T-helper 1 cell (primary cell): ENCODE measurements at regions not wholly inside any gene's neighbourhood (a gene's known extent, or its start where the extent isn't known, plus 50 kb on each side); places are given as distances from the start of the nearest gene placed in this dataset.
A peak's percentile ranks its signal among the peaks of the same experiment; 100 is the strongest.

Experiments
- DNase-seq, 5 donors: peaks; one replicate each; pipeline ENCODE4 v3.0.0-alpha.2; 2012 to 2020

DNA sequence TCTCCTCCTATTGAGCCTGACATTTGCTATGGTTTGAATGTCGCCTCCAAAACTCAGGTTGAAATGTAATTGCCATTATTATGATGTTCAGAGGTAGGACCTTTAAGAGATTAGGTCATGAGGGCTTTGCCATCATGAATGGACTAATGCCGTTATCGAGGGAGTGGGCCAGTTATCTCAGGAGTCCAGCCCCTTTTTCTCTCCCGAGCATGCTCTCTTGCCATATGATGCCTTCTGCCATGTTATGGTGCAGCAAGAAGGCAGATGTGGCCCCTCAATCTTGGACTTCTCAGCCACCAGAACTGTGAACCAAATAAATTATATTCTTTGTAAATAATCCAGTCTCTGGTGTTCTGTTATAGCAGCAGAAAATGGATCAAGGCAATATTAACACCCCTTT lies 323.5 kb downstream of the RRAGC start:
- no peak for DNase-seq

DNA sequence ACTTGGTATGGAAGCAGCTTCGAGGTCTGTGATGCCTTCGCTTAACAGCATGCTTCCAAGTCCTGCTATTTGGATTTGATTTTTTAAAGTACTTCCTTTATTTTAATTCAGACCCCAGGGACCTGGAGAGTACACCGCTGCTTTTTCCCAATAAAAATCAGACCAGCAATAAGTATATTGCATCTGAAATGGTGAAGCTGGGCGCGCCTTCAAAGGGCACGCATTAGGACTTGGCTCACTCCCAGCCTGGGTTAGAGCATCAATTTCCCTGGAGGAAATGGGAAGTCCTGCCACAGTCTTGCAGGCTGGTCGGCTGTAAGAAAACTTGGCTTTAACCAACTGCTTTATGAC lies 325.1 kb downstream of the RRAGC start:
- no peak for DNase-seq

DNA sequence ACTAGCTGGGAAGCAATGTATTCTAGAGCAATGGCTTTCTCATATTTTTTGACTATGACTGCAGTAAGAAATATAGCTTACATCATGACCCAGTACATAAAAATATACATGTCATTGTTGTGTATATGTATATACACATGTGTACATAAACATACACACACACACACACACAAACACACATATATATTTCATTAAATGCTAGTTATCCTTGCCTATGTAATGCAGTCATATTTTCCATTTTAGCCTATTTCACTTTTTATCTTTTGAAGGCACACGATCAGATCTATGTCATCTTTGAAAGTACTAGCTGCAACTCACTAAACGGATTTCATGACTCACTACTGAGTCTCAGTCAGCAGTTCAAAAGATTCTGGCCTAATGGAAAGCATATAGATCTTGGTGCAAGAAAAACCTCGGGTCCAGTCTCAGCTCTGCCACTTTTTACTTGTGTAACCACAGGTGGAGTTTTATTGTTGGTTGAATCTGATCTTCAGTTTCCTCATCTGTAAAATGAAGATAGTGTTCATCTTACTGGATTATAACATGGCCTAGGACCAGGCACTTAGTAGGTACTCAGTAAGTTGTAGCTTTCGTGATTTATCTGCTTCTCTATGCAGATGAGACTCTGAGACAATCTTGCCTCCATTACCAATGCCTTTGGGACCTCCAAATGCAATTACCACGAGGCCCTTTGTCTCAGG lies 325.6 kb downstream of the RRAGC start:
- DNase-seq: peak in 1 of 5 donors; percentile 23

DNA sequence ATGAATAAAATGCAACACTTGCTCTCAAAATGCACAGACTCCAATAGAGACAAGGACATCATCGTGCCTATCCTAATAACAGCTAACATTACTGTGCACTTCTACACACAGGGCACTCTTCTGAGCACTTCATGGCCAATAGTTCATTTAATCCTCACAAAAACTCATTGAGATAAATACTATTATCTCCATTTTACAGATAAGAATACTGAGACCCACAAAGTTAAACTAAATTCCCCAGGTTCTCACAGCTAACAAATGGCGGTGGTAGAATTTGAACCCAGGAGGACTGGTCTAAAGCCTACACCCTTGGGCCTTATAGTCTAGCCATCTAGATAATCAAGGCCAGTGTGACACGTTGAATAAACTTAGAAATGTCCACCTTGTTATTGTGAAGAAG lies 328.6 kb downstream of the RRAGC start:
- no peak for DNase-seq

DNA sequence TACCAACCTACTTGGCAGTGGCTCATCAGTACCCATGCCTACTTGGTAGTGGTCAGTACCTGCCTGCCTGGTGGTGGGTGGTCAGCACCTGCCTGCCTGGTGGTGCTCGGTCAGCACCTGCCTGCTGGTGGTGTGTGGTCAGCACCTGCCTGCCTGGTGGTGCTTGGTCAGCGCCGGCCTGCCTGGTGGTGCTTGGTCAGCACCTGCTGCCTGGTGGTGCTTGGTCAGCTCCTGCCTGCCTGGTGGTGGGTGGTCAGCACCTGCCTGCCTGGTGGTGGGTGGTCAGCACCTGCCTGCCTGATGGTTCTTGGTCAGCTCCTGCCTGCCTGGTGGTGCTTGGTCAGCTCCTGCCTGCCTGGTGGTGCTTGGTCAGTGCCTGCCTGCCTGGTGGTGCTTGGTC lies 329.6 kb downstream of the RRAGC start:
- no peak for DNase-seq

DNA sequence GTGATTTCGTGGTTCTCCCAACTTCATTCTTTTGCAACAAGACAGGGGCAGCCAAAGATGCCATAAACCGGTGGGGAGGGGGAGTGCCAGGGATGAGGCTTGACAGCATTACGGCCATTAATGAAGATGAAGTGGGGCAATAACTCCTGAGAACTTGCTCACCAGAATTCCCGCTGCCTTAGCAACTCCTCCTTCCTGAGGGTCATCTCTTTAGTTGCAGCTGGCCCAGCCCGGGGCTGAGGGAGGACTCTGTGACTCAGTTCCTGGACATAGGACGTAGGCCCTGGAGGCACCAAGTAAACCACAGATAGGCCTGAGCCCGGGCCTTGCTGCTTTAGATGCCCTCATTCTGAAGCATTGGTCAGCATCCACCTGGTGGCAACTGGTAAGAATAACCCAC lies 330.2 kb downstream of the RRAGC start:
- no peak for DNase-seq

DNA sequence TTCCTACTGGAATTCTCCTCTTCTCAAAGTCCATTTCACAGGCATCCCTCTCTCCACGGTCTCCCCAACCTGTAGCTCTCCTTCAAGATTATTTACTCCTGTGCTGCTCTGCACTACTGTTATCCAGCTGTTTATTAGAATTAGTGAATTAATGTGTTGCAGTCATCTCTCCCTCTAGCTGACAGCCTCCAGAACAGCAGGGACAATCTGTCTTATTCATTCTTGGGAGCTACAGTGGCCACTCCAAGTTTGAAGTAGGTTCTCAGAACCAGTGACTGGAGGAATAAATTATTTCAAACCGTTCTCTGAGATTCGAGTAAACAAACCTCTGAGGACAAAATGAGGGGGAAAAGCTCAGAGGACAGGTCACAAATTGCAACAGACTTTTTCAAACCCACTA lies 330.9 kb downstream of the RRAGC start:
- DNase-seq: no peak

DNA sequence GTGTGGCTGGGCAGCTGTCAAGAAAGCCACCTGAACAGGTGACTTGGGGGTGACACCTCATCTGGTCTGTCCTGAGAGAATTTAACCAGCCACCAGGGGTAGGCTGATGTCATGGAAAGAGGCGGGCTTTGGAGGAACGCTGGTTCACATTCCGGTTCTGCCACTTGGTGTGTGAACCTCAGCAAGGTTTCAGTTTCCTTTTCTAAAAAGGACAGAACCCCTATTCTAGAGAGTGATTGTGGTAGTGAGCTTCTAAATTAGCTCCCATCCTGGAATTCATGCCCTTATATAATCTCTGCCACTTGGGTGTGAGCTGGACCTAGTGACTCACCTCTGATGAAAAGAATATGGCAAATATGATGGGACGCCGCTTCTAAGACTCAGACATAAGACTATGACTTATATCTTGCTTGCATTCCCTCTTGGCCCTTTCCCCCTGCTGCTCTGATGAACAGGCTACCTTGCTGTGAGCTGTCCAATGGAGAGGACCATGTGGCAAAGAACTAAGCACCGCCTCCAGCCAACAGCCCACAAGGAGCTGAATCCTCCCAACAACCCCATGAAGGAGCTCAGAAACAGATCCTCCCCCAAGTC lies 332.1 kb downstream of the RRAGC start:
- DNase-seq: peak in 4 of 5 donors; percentile 25 to 77 (median 29)

DNA sequence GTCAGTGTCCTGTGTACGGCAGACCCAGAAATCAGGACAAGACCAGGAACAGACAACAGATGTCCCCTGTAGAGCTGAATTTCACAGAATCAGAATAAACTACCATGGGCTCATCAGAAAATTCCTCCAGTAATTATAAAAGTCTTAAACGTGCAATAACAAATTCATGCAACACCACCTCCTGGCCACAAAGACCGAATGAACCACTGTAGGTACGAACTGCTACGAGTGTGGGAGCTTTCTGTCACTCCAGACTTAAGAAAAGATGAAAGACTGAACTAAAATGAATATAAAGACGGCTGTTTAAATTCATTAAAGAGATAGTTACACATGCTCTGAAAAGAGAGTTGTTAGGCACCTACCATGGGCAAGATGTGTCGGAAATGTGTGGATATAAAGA lies 333.5 kb downstream of the RRAGC start:
- DNase-seq: no peak

DNA sequence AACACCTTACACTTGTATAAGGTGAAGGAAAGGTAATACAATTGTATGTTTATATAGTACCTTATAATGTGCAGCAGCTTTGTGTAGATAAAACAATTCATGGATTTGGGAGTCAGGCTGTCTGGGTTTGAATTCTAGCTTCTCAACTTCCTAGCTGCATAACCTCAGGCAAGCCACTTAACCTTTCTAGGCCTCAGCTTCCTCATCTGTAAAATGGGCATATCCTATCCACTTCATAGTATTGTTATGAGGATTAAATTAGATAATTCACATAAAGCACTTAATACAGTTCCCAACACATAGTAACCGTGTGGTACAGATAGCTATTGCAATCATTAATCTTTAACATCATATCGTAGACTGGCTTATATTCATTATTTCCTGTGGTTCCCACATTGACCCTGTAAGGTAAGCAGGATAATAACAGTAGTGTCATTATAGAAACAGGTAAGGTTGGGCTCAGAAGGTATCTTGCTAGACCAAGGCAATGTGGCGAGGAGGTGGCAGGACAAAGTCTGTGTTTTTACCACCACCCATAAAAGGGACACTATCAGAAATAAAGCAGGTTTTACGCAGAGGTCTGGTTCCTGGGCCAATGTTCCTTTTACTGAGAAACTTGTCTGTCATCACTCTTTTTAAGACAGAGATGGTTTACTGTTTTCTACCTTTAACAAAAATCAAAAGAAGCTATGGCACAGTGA lies 334.1 kb downstream of the RRAGC start:
- no peak for DNase-seq

DNA sequence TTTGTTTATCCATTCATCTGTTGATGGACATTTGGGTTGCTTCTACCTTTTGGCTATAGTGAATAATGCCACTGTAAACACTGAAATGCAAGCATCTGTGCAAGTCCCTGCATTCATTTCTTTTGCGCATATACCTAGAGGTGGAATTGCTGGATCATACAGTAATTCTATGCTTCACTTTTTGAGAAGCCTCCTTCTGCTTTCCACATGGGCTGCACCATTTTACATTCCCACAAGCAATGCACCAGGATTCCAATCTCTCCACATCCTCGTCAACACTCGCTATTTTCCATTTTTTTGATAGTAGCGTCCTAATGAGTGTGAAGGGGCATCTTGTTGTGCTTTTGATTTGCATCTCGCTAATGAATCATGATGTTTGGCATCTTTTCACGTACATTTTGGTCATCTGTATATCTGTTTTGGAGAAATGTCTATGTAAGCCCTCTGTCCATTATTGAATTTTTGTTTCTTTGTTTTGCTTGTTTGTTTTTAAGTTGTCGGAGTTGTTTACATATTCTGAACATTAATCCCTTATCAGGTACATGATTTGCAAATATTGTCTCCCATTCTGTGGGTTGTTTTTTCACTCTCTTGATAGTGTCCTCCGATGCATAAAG lies 335.4 kb downstream of the RRAGC start:
- no peak for DNase-seq

DNA sequence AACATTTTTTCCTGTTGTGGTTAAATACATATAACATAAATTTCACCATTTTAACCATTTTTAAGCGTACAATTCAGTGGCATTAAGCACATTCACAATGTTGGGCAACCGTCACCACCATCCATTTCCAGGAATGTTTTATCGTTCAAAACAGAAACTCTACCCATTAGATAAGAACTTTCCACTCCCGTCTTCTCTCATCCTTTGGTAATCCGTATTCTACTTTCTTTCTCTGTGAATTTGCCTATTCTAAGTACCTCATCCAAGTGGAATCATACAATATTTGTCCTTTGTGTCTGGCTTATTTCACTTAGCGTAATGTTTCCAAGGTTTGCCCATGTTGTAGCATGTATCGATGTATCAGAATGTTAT lies 336.0 kb downstream of the RRAGC start:
- no peak for DNase-seq

DNA sequence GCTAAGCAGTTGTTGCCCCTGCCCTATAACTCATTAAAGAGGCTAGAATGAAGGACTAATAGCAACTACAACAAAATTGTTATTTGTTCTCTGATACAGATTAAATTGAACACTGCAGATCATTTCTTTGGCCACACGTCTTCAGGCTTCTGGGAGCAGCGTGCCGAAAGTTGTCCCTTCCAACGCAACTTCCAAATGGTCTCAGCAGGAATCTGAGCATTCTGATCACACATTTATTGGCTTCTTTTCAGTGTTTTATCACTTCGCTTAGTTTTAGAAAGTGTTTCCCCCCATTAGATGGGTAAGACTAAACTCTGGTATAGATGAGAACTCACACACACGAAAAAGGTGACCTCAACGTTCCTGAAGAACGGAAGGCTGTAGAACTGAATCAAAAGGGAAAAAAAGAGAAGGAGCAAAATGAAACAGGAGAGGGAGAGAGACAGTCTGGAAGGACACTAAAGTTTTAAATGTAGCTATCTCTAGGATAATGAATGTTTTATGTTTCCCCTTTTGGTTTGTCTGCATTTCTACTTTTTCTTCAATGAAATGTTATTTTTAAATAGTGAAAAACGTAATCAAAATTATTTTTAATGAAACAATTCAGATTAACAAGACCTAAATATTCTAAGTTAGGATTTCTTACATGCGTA lies 336.5 kb downstream of the RRAGC start:
- no peak for DNase-seq

DNA sequence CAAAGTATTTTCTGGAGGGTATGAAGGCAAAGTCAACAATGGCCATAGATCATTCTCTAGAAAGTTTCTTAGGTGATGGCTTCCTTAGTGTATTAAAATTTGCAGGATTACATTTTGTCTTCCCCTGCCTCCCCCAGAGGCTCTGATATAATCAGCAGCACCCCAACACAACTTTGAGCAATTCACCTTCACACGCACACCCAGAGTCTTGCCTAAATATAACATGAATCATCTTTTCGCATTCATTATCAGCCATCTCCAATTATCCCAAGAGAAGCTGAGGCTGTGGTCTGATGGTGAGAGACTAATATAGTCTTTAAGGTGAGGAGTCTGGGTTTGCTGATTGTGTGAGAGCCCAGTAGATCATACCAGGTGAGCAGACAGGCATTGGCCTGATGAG lies 343.0 kb downstream of the RRAGC start:
- no peak for DNase-seq

DNA sequence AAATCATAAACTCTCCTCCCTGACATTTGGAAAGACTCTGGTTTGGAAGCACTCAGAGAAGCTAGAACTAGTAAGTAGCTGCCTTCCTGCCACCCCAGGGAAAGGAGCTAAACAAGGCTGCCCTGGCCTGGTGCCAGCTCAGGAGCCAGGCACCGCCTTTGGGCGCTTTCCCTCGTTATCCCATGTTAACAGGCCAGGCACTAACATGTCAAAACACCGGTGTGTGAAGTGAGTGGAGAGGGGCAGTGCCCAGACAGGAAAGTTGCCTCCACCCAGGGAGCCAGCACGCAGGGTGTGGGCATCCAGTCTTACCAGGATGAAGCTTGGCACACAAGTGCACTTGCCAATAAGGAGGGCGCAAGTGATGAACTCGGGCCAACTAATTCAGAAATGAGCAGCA lies 346.8 kb downstream of the RRAGC start:
- no peak for DNase-seq

DNA sequence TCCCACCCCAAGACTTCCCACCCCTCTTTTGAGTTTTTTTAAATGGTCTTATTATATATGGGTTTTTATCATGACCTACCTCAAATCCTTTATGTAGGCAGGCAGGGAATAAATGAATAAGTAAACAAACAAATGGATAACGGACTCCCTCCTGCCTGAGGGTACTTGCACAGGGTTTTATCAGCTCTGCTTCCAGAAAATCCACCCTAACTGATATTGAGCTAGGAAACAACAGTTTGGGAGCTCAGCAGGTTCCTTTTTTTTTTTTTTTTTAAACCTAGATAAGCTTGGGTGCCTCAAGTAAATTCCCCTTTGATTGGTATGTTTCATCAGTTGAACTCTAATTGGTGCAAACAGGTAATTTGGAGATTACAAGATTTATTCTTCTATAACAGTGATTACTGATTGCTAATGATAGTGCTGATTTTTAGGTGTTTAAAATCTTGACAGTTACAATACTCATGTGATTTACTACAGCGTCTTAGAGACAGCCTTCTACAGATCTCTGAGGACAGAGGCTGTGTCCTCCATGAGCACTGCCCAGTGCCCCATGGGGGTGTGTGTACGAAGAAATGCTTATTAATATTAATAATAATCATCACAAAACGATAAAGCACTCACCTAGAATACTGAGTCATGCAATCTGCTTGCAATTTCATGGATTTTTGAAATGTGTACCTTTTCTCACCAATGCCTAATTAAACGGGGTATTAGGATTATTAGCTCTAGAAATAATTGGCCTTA lies 347.4 kb downstream of the RRAGC start:
- DNase-seq: no peak

DNA sequence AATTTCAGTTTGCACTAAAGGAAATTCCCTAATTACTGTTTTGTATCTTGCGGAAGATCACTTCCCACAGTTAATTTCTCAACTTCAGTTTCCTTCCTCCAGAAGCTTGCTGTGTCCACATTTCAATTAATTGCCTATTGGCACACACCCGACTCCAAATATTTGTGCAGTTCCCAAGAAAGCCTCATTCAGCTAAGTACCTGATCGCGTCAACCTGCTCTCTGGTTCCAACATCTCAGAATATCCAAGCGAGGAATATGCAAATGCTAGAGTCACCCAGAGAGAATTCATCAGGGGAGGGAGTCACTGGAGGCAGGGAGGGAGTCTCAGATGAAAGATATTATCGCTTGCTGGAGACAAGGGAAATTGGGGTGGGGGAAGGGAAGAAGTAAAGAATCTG lies 351.3 kb downstream of the RRAGC start:
- no peak for DNase-seq

DNA sequence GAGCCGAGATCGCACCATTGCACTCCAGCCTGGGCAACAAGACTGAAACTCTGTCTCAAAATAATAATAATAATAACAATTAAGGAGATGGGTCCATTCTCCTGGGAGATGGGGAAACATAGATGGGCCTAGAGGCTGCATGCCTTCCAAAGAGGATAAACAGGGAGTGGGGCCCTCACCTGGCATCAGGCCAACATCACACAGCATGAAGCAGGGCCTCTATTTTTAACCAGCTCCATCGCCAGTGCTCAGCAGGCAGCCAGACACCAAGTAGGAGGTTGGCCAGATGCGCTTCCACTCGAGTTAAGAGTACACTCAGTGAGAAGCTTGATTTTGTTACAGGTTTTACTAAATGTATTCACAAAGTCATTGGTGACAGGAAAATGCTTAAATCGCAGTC lies 352.0 kb downstream of the RRAGC start:
- no peak for DNase-seq

DNA sequence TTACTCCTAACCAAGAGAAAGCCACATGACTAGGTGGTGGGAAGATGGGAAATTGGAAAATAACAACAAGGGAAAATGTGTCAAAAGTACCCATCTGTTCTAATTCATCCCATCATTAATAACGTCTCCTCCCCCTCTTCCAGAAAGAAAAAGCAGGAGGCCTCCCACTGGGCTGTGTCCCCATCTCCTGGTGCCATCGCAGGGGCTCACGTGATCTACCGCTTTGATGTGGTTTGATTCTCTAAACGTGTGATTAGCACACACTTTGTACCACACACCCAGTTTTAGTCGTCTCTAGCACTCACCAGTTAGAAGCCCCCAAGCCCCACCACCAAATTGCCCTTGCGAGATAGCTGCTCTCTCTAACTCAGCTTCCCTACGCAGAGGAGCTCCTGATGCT lies 353.6 kb downstream of the RRAGC start:
- no peak for DNase-seq

DNA sequence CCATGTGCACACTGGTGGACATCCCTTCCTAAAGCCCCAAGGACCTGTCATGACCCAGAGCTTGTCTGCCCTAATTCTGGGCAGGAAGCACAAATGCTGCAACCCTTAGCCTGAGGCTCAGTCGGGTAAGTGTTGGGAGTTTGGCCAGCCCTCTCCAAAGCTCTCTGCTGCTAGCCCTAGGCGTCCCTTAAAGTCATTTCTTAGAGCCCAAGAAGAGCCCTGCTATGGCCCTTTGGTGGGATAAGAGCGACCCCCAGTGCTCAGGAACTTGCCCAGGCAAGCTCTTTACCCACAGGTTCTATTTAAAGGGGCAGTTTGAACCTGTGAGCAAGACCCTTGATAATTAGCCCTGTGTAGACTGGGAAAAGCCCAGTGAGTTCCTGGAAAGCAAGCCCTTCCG lies 356.8 kb downstream of the RRAGC start:
- no peak for DNase-seq

DNA sequence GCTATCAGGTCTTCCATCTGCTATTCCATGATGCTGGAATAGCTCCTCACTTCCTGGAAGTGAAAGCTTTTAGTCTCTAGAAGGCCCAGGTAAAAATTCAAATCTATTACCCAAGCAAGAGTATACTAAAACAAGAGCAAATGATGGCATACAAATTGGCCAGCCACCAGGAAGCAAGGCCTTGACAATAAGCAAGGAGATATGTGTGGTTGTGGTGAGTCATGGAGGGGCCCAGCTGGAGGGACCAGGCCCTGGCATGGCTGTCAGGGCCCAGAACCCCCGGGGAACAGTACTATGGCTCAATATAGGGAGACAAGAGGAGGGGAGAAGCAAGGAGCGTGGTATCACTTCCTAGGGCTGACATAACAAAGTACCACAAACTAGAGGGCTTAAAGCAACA lies 358.7 kb downstream of the RRAGC start:
- no peak for DNase-seq

DNA sequence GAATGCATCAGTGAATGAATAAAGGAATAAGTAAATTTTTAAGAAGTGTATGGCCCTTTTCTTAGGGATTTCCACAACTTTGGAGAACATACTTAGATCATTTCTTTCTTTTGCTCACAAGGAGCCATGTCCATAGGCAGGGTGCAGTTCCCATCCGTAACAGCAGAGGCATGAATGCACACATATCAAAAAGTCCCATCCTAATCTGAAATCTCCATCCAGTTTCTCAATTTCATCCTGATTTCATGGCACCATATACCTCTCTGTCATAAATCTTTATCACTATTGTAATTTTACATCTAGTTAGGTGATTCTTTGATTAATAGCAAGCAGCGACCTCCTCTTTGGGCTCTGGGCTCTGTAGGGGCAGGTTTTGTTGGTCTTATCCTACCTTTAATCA lies 359.2 kb downstream of the RRAGC start:
- DNase-seq: no peak

DNA sequence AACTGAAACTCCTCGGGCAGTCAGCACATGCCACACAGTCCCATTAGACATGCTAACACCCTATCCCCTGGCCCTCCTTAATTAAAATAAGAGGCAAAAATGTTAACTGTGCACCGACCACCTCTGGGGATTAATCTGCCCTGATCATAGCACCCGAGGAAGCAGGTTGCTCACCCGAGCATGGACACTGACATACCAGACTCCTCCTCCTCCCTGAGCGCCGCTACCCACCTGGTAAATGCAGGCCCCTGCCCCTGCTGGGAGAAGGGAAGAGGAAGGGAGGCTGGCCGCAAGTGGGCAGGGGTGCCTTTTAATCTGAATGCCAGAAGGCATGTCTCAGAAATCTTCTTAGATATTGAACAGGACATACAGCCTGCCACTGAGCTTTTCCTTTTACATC lies 360.9 kb downstream of the RRAGC start:
- DNase-seq: no peak
